HepG2 (cell line): ENCODE measurements at regions not wholly inside any gene's neighbourhood (a gene's known extent, or its start where the extent isn't known, plus 50 kb on each side); places are given as distances from the start of the nearest gene placed in this dataset.

Experiments
- ATAC-seq: fragments of 200-7000 bp; cut with Tn5 transposase; 3 replicates; pipeline ENCODE4 v1.9.1; 2020; ENCODE audit warnings: mild to moderate bottlenecking, moderate library complexity
- BruUV-seq: library from RNA; stranded (reverse); fragments of 400-500 nt; replicated peaks from 2 replicates; lab custom pipeline; 2021; lab: Mats Ljungman, UMichigan
- CTCF ChIA-PET: fragments of 300-600 bp; formaldehyde crosslinking; extraction: SDS; loops from one replicate; lab custom pipeline; 2021; ENCODE audit warnings: low total read pairs, inconsistent platforms, low intra/inter-chr PET ratio; lab: Yijun Ruan, JAX
- POLR2A ChIA-PET: fragments of 350-600 bp; sonication (Branson Sonifier 250); formaldehyde crosslinking; loops from one replicate; lab custom pipeline; 2020; ENCODE audit warnings: antibody characterized with exemption, inconsistent platforms; lab: Yijun Ruan, JAX
- DNase-seq: peaks from one replicate; pipeline ENCODE4 v3.0.0-alpha.2; 2015; ENCODE audit warnings: low spot score
- FAIRE-seq: peaks from 3 replicates; lab custom pipeline; 2011; peaks lifted over from hg19 to GRCh38; lab: Jason Lieb, UNC
- H2AFZ ChIP-seq: one replicate; pipeline ENCODE4 v1.6.1; 2011; ENCODE audit warnings: low read length, inconsistent platforms
- H3K27ac ChIP-seq: fragments of 300-600 bp; 3 replicates; pipeline ENCODE4 v1.8.0; 2011; ENCODE audit warnings: mixed run types, mild to moderate bottlenecking, mixed read lengths, low read length, inconsistent platforms; ENCODE audit not compliant: insufficient read depth; ENCODE audit errors: extremely low read length
- H3K27me3 ChIP-seq, 2 experiments: fragments of 200-600 bp in 1 of 2; 2 replicates in 1 of 2; 3 replicates in 1 of 2; pipeline versions ENCODE4 v1.6.0 to v1.8.0; 2011; ENCODE audit warnings: low read length in 2 of 2, mild to moderate bottlenecking in 2 of 2, moderate library complexity in 2 of 2, inconsistent platforms in 1 of 2; ENCODE audit not compliant: insufficient read depth in 2 of 2, control insufficient read depth in 1 of 2
- H3K36me3 ChIP-seq, 2 experiments: fragments of 200-600 bp in 1 of 2; replicated peaks in 1 of 2; 2 replicates in 1 of 2; 3 replicates in 1 of 2; pipeline versions ENCODE4 v1.5.1 to v1.8.0; 2011; ENCODE audit warnings: low read length in 2 of 2, inconsistent platforms in 1 of 2; ENCODE audit not compliant: insufficient read depth in 2 of 2, control insufficient read depth in 1 of 2
- H3K4me1 ChIP-seq: 2 replicates; pipeline ENCODE4 v1.5.1; 2012; ENCODE audit warnings: low read length, inconsistent platforms; ENCODE audit not compliant: insufficient read depth
- H3K4me2 ChIP-seq: 2 replicates; pipeline ENCODE4 v1.6.0; 2011; ENCODE audit warnings: low read depth, low read length, inconsistent platforms
- H3K4me3 ChIP-seq, 3 experiments: fragments of 200-600 bp in 1 of 3; sonication (generic), shearing (Covaris generic) in 1 of 3; replicated peaks in 1 of 3; 2 replicates each; pipeline ENCODE4 v1.5.1; 2011 to 2016; ENCODE audit warnings: low read length in 3 of 3, inconsistent platforms in 2 of 3, low read depth in 2 of 3, mild to moderate bottlenecking in 2 of 3, control low read depth in 1 of 3, mixed read lengths in 1 of 3; ENCODE audit not compliant: insufficient read depth in 1 of 3
- H3K79me2 ChIP-seq: one replicate; pipeline ENCODE4 v1.6.1; 2011; ENCODE audit warnings: low read length, inconsistent platforms; ENCODE audit not compliant: insufficient read depth
- H3K9ac ChIP-seq: 2 replicates; pipeline ENCODE4 v1.6.0; 2011; ENCODE audit warnings: mild to moderate bottlenecking, low read depth, low read length, inconsistent platforms; ENCODE audit not compliant: insufficient read depth
- H3K9me3 ChIP-seq: 2 replicates; pipeline ENCODE4 v1.5.1; 2012; ENCODE audit warnings: mild to moderate bottlenecking, low read length
- H4K20me1 ChIP-seq: 2 replicates; pipeline ENCODE4 v1.6.0; 2011; ENCODE audit warnings: inconsistent platforms, mild to moderate bottlenecking, low read length, moderate library complexity; ENCODE audit not compliant: insufficient read depth
- EP300 ChIP-seq, 3 experiments: sonication (generic) in 1 of 3; formaldehyde crosslinking in 1 of 3; IDR thresholded peaks; 2 replicates each; pipeline versions ENCODE4 v1.5.1 to v1.6.1; 2011 to 2020; ENCODE audit warnings: low read depth in 2 of 3, low read length in 2 of 3, borderline replicate concordance in 1 of 3, improper control_type of control experiment in 1 of 3, mild to moderate bottlenecking in 1 of 3, missing genetic modification reagents in 1 of 3, moderate library complexity in 1 of 3
- FOXA3 ChIP-seq: IDR thresholded peaks from 2 replicates; pipeline ENCODE4 v1.6.1; 2016; ENCODE audit warnings: missing genetic modification reagents, missing compliant biosample characterization
- HOXA7 ChIP-seq: sonication (generic); formaldehyde crosslinking; IDR thresholded peaks from 2 replicates; pipeline ENCODE4 v1.8.1; 2022; ENCODE audit warnings: mild to moderate bottlenecking, missing genetic modification reagents, moderate library complexity
- LRRFIP1 ChIP-seq: sonication (generic); formaldehyde crosslinking; conservative IDR thresholded peaks from 2 replicates; pipeline ENCODE4 v1.4.0; 2020; ENCODE audit warnings: missing genetic modification reagents
- NFKBIZ ChIP-seq: IDR thresholded peaks from 2 replicates; pipeline ENCODE4 v1.6.1; 2018; ENCODE audit warnings: missing genetic modification reagents, missing compliant biosample characterization
- ZNF431 ChIP-seq: sonication (generic); formaldehyde crosslinking; IDR thresholded peaks from 2 replicates; pipeline ENCODE4 v1.9.0; 2022; ENCODE audit warnings: missing genetic modification reagents, low read depth, mild to moderate bottlenecking, borderline replicate concordance
- WGBS: methylation state at CpG from one replicate; pipeline ENCODE4 v1.1.6; 2017; ENCODE audit warnings: low lambda C conversion rate; 5-methylcytosine and 5-hydroxymethylcytosine counted together
- in situ Hi-C: cut with HindIII; loops from 2 replicates; pipeline ENCODE4 v1.10.0; 2017; ENCODE audit warnings: low pct_unique_long_range_greater_than_20kb; ENCODE audit not compliant: extremely low pct_ligation_motif_present
- intact Hi-C: fragments of 100-400 bp; cut with micrococcal nuclease; formaldehyde crosslinking; loops from one replicate; pipeline ENCODE4 v1.10.0; 2022; ENCODE audit not compliant: unreplicated experiment
- TF ChIP-seq, protein P1 (sequence below): sonication (generic); formaldehyde crosslinking; IDR thresholded peaks from 2 replicates; pipeline ENCODE4 v1.4.0; 2020; ENCODE audit warnings: mild to moderate bottlenecking, missing genetic modification reagents
- TF ChIP-seq, protein P2 (sequence below): sonication (generic); formaldehyde crosslinking; IDR thresholded peaks from 2 replicates; pipeline ENCODE4; 2020; ENCODE audit warnings: missing genetic modification reagents, mild to moderate bottlenecking, borderline replicate concordance
- TF ChIP-seq, protein P3 (sequence below): sonication (generic); formaldehyde crosslinking; IDR thresholded peaks from 2 replicates; pipeline ENCODE4 v1.4.0; 2020; ENCODE audit warnings: mild to moderate bottlenecking, missing genetic modification reagents

DNA sequence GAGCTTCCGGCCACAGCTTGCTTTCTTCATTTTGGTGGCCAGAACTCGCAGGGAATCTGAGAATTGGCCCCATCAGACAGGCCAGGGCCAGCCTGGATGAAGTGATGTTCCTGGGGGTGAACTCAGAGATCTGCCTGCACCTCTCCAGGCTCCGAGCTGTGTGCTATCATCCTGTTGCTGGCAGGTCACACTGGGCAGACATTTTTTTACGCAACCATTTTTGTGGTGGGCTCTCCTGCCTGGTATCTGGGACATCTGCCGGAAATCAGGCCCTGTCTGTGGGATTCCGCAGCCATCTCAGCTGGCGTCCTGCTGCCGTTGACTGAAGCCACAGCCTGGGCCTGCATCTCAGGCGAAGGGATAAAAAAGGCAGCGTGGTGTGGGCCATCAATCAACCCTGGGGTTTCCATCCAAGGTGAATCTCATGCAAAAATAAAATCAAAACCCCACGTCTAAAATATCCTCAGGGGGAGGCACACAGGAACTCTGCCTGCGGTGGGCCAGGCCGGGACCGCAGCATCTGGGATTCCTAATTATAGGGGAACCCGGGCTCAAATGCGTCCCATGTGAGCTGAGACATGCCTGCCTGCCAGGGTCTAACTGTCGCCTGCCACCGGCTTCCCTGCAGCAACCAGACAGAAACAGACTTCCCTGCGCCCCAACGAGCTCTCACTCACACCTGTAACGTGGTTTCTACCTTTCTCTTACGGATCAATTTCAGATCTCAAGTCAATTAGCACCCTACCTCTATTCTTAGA is 174.3 kb downstream of the SYK start:
- no peak overlapping the region for H3K4me2 ChIP-seq
- no peaks in the 10 kb centered on the region for H3K9me3 ChIP-seq
- H3K27me3 ChIP-seq: peaks cover 2 to 10% of the 10 kb centered on the region in 2 experiments; a peak in 3 of 5 replicates
- no peak overlapping the region for H3K27ac ChIP-seq
- no peaks in the 10 kb centered on the region for H3K4me1 ChIP-seq
- 51% methylated on average over 11 of the region's 22 CpGs for WGBS
- no peak overlapping the region for H3K4me3 ChIP-seq
- BruUV-seq: no TSS peak
- no peak for TF ChIP-seq EP300 (IDR thresholded peaks at IDR 0.05; ENCODE audit: low read depth in 2 of 2, low read length in 2 of 2)
- no peak for TF ChIP-seq EP300 (CRISPR knock-in tag; IDR thresholded peaks at IDR 0.05; ENCODE audit: borderline replicate concordance)
- TF ChIP-seq ZNF431: no peak
- no peak for TF ChIP-seq HOXA7 (CRISPR knock-in tag)
- TF ChIP-seq, protein P1, sequence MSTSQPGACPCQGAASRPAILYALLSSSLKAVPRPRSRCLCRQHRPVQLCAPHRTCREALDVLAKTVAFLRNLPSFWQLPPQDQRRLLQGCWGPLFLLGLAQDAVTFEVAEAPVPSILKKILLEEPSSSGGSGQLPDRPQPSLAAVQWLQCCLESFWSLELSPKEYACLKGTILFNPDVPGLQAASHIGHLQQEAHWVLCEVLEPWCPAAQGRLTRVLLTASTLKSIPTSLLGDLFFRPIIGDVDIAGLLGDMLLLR (CRISPR knock-in tag): no peak
- TF ChIP-seq NFKBIZ: no peak
- TF ChIP-seq, protein P2, sequence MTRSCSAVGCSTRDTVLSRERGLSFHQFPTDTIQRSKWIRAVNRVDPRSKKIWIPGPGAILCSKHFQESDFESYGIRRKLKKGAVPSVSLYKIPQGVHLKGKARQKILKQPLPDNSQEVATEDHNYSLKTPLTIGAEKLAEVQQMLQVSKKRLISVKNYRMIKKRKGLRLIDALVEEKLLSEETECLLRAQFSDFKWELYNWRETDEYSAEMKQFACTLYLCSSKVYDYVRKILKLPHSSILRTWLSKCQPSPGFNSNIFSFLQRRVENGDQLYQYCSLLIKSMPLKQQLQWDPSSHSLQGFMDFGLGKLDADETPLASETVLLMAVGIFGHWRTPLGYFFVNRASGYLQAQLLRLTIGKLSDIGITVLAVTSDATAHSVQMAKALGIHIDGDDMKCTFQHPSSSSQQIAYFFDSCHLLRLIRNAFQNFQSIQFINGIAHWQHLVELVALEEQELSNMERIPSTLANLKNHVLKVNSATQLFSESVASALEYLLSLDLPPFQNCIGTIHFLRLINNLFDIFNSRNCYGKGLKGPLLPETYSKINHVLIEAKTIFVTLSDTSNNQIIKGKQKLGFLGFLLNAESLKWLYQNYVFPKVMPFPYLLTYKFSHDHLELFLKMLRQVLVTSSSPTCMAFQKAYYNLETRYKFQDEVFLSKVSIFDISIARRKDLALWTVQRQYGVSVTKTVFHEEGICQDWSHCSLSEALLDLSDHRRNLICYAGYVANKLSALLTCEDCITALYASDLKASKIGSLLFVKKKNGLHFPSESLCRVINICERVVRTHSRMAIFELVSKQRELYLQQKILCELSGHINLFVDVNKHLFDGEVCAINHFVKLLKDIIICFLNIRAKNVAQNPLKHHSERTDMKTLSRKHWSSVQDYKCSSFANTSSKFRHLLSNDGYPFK (CRISPR knock-in tag): no peak
- TF ChIP-seq FOXA3 (CRISPR knock-in tag): no peak
- TF ChIP-seq LRRFIP1 (CRISPR knock-in tag): no peak
- TF ChIP-seq, protein P3, sequence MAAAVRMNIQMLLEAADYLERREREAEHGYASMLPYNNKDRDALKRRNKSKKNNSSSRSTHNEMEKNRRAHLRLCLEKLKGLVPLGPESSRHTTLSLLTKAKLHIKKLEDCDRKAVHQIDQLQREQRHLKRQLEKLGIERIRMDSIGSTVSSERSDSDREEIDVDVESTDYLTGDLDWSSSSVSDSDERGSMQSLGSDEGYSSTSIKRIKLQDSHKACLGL (CRISPR knock-in tag): no peak
- FAIRE-seq (no peak), DNase-seq (no peak), ATAC-seq (no peak)
- no peaks in the 10 kb centered on the region for H4K20me1 ChIP-seq
- CTCF ChIA-PET: no interaction called here
- H3K36me3 ChIP-seq: no peaks in the 10 kb centered on the region
- in situ Hi-C loops: no loop called here
- no peaks in the 10 kb centered on the region for H3K79me2 ChIP-seq
- no peak overlapping the region for H3K9ac ChIP-seq
- POLR2A ChIA-PET: no interaction called here
- intact Hi-C loops: no loop called here
- no peak overlapping the region for H2AFZ ChIP-seq
